ENCODE measurements at regions not wholly inside any gene's neighbourhood (a gene's known extent, or its start where the extent isn't known, plus 50 kb on each side); places are given as distances from the start of the nearest gene placed in this dataset.

GRCh38 chr5:155189981-155190380 lies 176.4 kb downstream of the KIF4B start:
- no peak for DNase-seq (ENCODE audit: low read depth in 4 of 4, low spot score in 3 of 4)

- DNase-seq (ENCODE audit: low read depth in 4 of 4, low spot score in 3 of 4): no peak
Measured at GRCh38 chr5:155193029-155193428, 179.5 kb downstream of the KIF4B start.

- no peak for DNase-seq (ENCODE audit: low read depth in 4 of 4, low spot score in 3 of 4)
Measured at GRCh38 chr5:155193483-155194107, 180.0 kb downstream of the KIF4B start.

- no peak for DNase-seq (ENCODE audit: low read depth in 4 of 4, low spot score in 3 of 4)
Measured at GRCh38 chr5:155200608-155201007, 187.1 kb downstream of the KIF4B start.

- no peak for DNase-seq (ENCODE audit: low read depth in 4 of 4, low spot score in 3 of 4)
Measured at GRCh38 chr5:155211764-155212163, 198.2 kb downstream of the KIF4B start.

GRCh38 chr5:155222393-155222792 lies 208.8 kb downstream of the KIF4B start:
- no peak for DNase-seq (ENCODE audit: low read depth in 4 of 4, low spot score in 3 of 4)

DNA sequence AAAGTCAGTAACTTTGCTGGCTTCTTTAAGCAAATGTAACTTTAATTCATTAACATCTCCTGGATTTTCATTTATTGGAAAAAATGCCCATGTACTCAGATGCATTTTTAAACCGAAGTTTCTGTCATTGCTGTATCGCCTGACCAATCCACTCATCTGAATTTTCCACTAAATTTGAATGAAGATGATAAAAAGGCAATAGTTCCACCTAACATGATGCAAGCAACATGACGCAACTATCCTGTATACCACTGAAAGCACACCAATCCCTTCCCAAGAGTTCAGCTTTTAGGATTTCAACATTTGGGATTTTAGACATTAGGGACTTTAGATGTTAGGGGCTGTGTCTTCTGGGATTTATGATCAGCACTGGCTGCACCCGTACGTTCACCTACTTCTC lies 215.6 kb downstream of the KIF4B start:
- DNase-seq (ENCODE audit: low read depth in 4 of 4, low spot score in 3 of 4): no peak

DNA sequence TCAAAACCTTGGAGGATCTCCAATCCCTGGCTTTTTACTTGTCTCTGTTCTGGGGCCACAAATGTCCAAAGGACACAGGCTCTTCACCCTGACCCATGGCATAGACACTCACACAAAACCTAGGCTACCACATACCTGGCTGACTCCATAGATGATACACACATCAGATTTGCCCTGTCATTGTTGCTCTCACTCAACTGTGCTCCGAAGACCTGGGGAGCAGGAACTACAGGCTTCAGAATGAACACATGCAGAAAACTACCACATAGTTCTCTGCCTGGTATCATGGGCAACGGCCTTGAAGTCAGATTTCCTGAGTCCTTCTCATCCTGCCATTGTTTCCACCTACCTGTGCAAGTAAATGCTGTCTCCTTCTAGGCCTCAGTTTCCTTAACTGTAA lies 226.2 kb downstream of the KIF4B start:
- no peak for DNase-seq (ENCODE audit: low read depth in 4 of 4, low spot score in 3 of 4)

- DNase-seq (ENCODE audit: low read depth in 4 of 4, low spot score in 3 of 4): no peak
Measured at GRCh38 chr5:155250596-155250995, 237.0 kb downstream of the KIF4B start.

DNA sequence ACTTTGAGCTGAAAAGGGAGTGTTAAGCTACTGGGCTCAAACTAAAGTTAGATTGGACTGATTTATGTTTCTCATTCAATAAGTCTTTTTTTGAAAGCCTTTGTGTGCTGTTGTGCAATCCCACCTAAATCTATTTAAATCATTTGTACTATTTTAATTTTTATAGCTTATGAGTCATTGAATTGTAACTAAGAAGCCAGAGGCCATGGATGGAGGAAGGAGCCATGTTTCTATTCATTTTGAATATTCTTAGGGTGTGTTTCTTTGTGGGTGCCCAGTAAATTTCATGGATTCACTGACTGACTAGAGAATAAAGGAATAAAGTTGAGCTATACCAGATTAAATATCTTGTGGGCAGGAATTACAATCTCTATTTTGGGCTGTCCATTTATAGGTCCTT lies 238.5 kb downstream of the KIF4B start:
- DNase-seq (ENCODE audit: low read depth in 4 of 4, low spot score in 3 of 4): no peak

DNA sequence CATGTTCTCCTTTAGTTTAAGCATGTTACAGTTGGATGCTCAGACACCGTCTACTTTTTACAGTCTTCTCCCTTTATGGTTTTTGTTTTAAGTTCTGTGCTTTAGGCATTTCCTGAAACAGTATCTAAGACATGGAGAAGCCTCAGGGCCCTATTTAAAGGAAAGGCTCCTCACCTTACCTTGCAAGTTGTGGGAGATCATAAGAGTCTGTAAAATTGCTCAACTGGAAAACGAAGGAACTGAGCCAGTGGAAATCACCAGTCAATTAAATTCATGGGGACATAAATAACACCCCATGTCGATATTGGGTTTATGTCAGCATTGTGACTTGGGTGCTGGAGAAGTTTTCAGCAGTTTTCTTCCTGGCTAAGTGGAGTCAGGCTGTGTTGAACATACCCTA lies 239.2 kb downstream of the KIF4B start:
- no peak for DNase-seq (ENCODE audit: low read depth in 4 of 4, low spot score in 3 of 4)

GRCh38 chr5:155254399-155254798 lies 240.8 kb downstream of the KIF4B start:
- DNase-seq (ENCODE audit: low read depth in 4 of 4, low spot score in 3 of 4): no peak

DNA sequence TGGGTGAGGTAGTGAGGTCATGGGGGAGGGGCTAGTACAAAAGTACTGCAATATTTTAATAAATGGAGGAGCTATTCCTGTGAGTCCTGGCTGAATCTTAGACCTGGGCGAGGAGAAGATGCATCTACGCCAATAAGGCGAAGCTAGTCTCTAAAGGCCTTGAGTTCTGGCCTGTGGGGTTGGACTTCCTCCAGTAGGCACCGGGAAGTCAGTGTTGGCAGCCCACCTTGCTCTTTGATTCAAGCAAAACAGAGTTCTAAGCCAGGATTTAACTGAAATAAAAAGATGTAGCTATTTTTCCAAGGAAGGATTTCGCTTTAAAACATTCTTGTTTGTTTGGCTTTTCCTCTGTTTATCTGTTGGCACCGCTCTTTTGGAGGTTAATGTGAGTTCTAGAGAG lies 244.6 kb downstream of the KIF4B start:
- DNase-seq (ENCODE audit: low read depth in 4 of 4, low spot score in 3 of 4): no peak

DNA sequence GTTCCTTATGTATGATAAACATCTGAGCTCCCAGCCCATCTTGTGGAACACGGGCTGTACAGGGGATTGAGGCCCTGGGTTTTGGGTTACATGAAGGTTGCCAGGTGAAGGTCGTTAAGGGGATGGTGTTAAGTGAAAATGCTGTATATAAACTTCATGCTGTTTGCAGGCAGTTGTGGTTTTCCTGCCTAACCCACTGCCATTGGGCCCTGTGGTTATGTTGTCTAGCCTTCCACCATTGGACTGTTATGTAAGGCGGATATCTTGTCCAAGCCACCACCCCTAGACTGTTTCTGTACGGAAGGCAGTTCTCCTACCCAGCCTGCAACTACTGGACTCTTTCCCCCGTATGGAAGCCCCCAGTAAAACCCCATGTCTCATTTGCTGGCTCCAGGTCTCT lies 246.1 kb downstream of the KIF4B start:
- no peak for DNase-seq (ENCODE audit: low read depth in 4 of 4, low spot score in 3 of 4)

GRCh38 chr5:155260798-155261197 lies 247.2 kb downstream of the KIF4B start:
- no peak for DNase-seq (ENCODE audit: low read depth in 4 of 4, low spot score in 3 of 4)

GRCh38 chr5:155263381-155263780 lies 249.8 kb downstream of the KIF4B start:
- no peak for DNase-seq (ENCODE audit: low read depth in 4 of 4, low spot score in 3 of 4)

DNA sequence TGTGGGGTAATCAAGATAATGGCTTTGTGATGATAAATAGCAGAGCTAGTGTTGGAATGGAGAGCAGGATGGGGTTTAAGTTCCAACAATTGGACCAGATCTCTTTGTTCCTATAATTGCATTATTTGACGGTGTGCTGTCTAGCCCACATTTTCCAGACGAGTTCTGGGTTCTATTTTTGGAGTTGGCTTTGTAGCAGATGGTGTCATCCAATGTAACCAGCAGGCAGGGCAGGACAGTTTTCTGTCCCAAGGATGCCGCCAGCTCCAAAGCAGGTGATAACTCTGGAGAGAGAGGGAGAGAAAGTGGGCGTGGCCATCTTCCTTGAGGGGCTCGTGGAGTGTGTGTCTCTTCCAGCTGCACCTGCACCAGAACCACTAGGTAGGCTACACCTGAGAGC lies 251.3 kb downstream of the KIF4B start:
- no peak for DNase-seq (ENCODE audit: low read depth in 4 of 4, low spot score in 3 of 4)

DNA sequence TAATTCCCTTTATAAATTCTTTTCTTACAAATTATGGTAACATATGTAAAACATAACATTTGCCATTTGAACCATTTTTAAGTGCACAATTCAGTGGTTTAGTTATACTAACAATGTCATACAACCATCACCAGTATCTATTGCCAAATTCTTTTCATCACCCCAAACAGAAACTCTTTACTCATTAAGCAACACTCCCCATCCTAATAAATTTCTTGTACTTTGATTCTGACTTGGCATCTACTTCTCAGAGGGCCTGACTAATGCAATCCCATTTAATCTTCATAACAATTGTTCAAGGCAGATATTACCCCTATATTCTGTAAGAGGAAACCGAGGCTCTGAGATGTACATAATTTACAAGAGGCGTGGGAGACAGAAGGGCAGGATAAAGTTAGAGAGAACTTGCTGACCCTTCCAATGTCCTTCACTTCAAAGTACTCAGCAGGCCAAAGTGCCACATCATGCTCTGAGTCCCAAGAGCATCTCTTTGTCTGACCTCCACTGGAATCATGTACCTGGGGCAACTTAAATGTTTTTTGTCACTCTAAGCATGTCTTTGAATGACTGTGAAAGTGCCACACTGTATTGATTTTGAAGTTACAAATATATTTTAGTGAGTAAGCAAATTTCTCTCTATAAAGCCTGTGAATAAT lies 255.3 kb downstream of the KIF4B start:
- DNase-seq (ENCODE audit: low read depth in 4 of 4, low spot score in 3 of 4): no peak

GRCh38 chr5:155270725-155271124 lies 257.2 kb downstream of the KIF4B start:
- no peak for DNase-seq (ENCODE audit: low read depth in 4 of 4, low spot score in 3 of 4)

- no peak for DNase-seq (ENCODE audit: low read depth in 4 of 4, low spot score in 3 of 4)
Measured at GRCh38 chr5:155274484-155274883, 260.9 kb downstream of the KIF4B start.

DNA sequence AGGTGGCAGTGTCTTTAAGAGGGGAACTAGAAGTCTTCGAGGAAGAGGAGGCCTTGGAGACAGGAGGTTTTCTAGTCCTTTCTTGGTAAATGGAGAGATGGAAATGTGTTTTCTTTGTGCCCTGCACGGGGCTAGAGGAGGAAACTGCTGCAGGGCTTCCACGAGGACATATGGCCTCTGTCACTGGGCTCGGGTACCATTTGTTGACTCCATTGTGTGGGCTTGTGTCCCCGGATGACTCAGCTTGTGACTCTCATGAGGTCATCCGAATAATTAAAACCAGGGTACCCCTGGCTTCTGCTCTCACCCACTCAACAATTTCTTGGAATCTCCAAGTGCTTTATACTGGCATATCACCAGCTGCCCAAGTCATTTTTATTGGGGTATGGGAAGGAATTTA lies 261.7 kb downstream of the KIF4B start:
- DNase-seq (ENCODE audit: low read depth in 4 of 4, low spot score in 3 of 4): no peak

GRCh38 chr5:155276231-155276630 lies 262.7 kb downstream of the KIF4B start:
- no peak for DNase-seq (ENCODE audit: low read depth in 4 of 4, low spot score in 3 of 4)

GRCh38 chr5:155278532-155278931 lies 265.0 kb downstream of the KIF4B start:
- no peak for DNase-seq (ENCODE audit: low read depth in 4 of 4, low spot score in 3 of 4)

Measured in right renal pelvis (tissue), 4 donors.